Activated T-helper 1 cell treated with anti-CD3 and anti-CD28 coated beads, Interleukin-12 subunit alpha, Interleukin-12 subunit beta, Interleukin-2, Interleukin-4 antibody, amounts not matched to agents 30 ng/mL and 10 ng/mL and 1 ng/mL, durations not matched to agents 14 hours and 24 hours and 36 hours (primary cell): ENCODE measurements at regions not wholly inside any gene's neighbourhood (a gene's known extent, or its start where the extent isn't known, plus 50 kb on each side); places are given as distances from the start of the nearest gene placed in this dataset.
"Not testable (repeated sequence)": the region's sequence is repeated elsewhere in the genome, so short reads cannot be mapped to it uniquely, and the experiment has no call there.

Experiments
- DNase-seq: peaks from one replicate; pipeline ENCODE4 v3.0.0; 2021; ENCODE audit warnings: low spot score
- H3K27ac Mint-ChIP-seq: one replicate; pipeline ENCODE4 v1.8.0; 2021; ENCODE audit warnings: mild to moderate bottlenecking, mixed read lengths
- H3K27me3 Mint-ChIP-seq: one replicate; pipeline ENCODE4 v1.8.0; 2022; ENCODE audit warnings: mild to moderate bottlenecking, moderate library complexity, mixed read lengths; ENCODE audit not compliant: insufficient read depth
- H3K36me3 Mint-ChIP-seq: one replicate; pipeline ENCODE4 v1.8.0; 2021; ENCODE audit warnings: low read depth, mixed read lengths
- H3K4me1 Mint-ChIP-seq: one replicate; pipeline ENCODE4 v1.8.0; 2021; ENCODE audit warnings: low read depth, mixed read lengths
- H3K4me3 Mint-ChIP-seq: one replicate; pipeline ENCODE4 v1.8.0; 2021; ENCODE audit warnings: mild to moderate bottlenecking, moderate library complexity, mixed read lengths
- H3K9me3 Mint-ChIP-seq: one replicate; pipeline ENCODE4 v1.8.0; 2021; ENCODE audit warnings: mixed read lengths
- intact Hi-C: fragments of 100-400 bp; cut with micrococcal nuclease; formaldehyde crosslinking; loops from one replicate; pipeline ENCODE4 v1.15.1; 2024

GRCh38 chrX:55813150-55813549 lies 95.6 kb downstream of the RRAGB start:
- Mint-ChIP-seq H3K27me3 (no peaks in the 10 kb centered on the region), H3K36me3 (no peaks in the 10 kb centered on the region), H3K9me3 (no peaks in the 10 kb centered on the region), H3K4me1 (no peaks in the 10 kb centered on the region), H3K4me3 (no peak overlapping the region), H3K27ac (no peak overlapping the region)
- no peak for DNase-seq
- intact Hi-C loops = no loop called here

GRCh38 chrX:55815546-55815945 lies 98.0 kb downstream of the RRAGB start:
- intact Hi-C loops = no loop called here
- Mint-ChIP-seq H3K27ac (no peak overlapping the region), H3K9me3 (no peaks in the 10 kb centered on the region), H3K4me1 (no peaks in the 10 kb centered on the region), H3K36me3 (no peaks in the 10 kb centered on the region), H3K27me3 (no peaks in the 10 kb centered on the region), H3K4me3 (no peak overlapping the region)
- no peak for DNase-seq

GRCh38 chrX:55816023-55816422 lies 98.5 kb downstream of the RRAGB start:
- no peaks in the 10 kb centered on the region for H3K9me3 Mint-ChIP-seq
- no peak overlapping the region for H3K4me3 Mint-ChIP-seq

GRCh38 chrX:55818673-55819375 lies 101.3 kb downstream of the RRAGB start:
- Mint-ChIP-seq H3K4me3 (no peak overlapping the region), H3K27me3 (no peaks in the 10 kb centered on the region), H3K27ac (no peak overlapping the region), H3K36me3 (no peaks in the 10 kb centered on the region), H3K4me1 (no peaks in the 10 kb centered on the region), H3K9me3 (peaks cover 5% of the 10 kb centered on the region)
- DNase-seq = no peak
- intact Hi-C loops = no loop called here

More at GRCh38 chrX:55816023-55816422, 98.5 kb downstream of the RRAGB start:
- H3K27me3 Mint-ChIP-seq = no peaks in the 10 kb centered on the region
- H3K4me1 Mint-ChIP-seq = no peaks in the 10 kb centered on the region
- intact Hi-C loops = no loop called here
- DNase-seq = no peak
- H3K36me3 Mint-ChIP-seq = no peaks in the 10 kb centered on the region
- no peak overlapping the region for H3K27ac Mint-ChIP-seq

GRCh38 chrX:55839485-55839884 lies 121.9 kb downstream of the RRAGB start:
- DNase-seq = no peak
- Mint-ChIP-seq H3K4me3 (no peak overlapping the region), H3K4me1 (no peaks in the 10 kb centered on the region), H3K36me3 (no peaks in the 10 kb centered on the region), H3K9me3 (peaks cover 3% of the 10 kb centered on the region), H3K27me3 (no peaks in the 10 kb centered on the region), H3K27ac (no peak overlapping the region)
- intact Hi-C loops = no loop called here

GRCh38 chrX:55841962-55842752 lies 124.6 kb downstream of the RRAGB start:
- Mint-ChIP-seq H3K4me1 (no peaks in the 10 kb centered on the region), H3K27ac (no peak overlapping the region), H3K27me3 (no peaks in the 10 kb centered on the region), H3K36me3 (no peaks in the 10 kb centered on the region), H3K9me3 (peaks cover 3% of the 10 kb centered on the region), H3K4me3 (no peak overlapping the region)
- no peak for DNase-seq
- intact Hi-C loops = no loop called here

GRCh38 chrX:55866779-55867178 lies 149.2 kb downstream of the RRAGB start:
- H3K9me3 Mint-ChIP-seq, intact Hi-C loops, H3K4me3 Mint-ChIP-seq, H3K36me3 Mint-ChIP-seq, DNase-seq, H3K4me1 Mint-ChIP-seq, H3K27ac Mint-ChIP-seq, H3K27me3 Mint-ChIP-seq: not testable (repeated sequence)

- no peaks in the 10 kb centered on the region for H3K36me3 Mint-ChIP-seq
- no peak overlapping the region for H3K27ac Mint-ChIP-seq
- no peaks in the 10 kb centered on the region for H3K9me3 Mint-ChIP-seq
- no peaks in the 10 kb centered on the region for H3K27me3 Mint-ChIP-seq
- no peak for DNase-seq
- no peak overlapping the region for H3K4me3 Mint-ChIP-seq
- intact Hi-C loops = no loop called here
- no peaks in the 10 kb centered on the region for H3K4me1 Mint-ChIP-seq
Measured at GRCh38 chrX:55867181-55867651, 149.7 kb downstream of the RRAGB start.

- intact Hi-C loops = no loop called here
- no peaks in the 10 kb centered on the region for H3K36me3 Mint-ChIP-seq
- DNase-seq = no peak
- no peak overlapping the region for H3K4me3 Mint-ChIP-seq
- H3K9me3 Mint-ChIP-seq = no peaks in the 10 kb centered on the region
- H3K4me1 Mint-ChIP-seq = no peaks in the 10 kb centered on the region
- no peak overlapping the region for H3K27ac Mint-ChIP-seq
- H3K27me3 Mint-ChIP-seq = no peaks in the 10 kb centered on the region
Measured at GRCh38 chrX:55867708-55868107, 150.2 kb downstream of the RRAGB start.

- H3K9me3 Mint-ChIP-seq = no peaks in the 10 kb centered on the region
- no peak overlapping the region for H3K27ac Mint-ChIP-seq
- no peak overlapping the region for H3K4me3 Mint-ChIP-seq
- H3K27me3 Mint-ChIP-seq = no peaks in the 10 kb centered on the region
- no peaks in the 10 kb centered on the region for H3K36me3 Mint-ChIP-seq
- intact Hi-C loops = no loop called here
- H3K4me1 Mint-ChIP-seq = no peaks in the 10 kb centered on the region
- no peak for DNase-seq
Measured at GRCh38 chrX:55874807-55875206, 157.3 kb downstream of the RRAGB start.

- intact Hi-C loops, H3K4me3 Mint-ChIP-seq, H3K27ac Mint-ChIP-seq, H3K4me1 Mint-ChIP-seq, H3K36me3 Mint-ChIP-seq, H3K9me3 Mint-ChIP-seq, DNase-seq, H3K27me3 Mint-ChIP-seq: not testable (repeated sequence)
Measured at GRCh38 chrX:55883541-55883940, 166.0 kb downstream of the RRAGB start.

GRCh38 chrX:55907968-55908607 lies 190.5 kb downstream of the RRAGB start:
- Mint-ChIP-seq H3K9me3 (no peaks in the 10 kb centered on the region), H3K4me3 (peak overlapping the region; percentile 85), H3K27ac (peak overlapping the region; percentile 92), H3K36me3 (peaks cover 4% of the 10 kb centered on the region), H3K4me1 (peaks cover 31% of the 10 kb centered on the region), H3K27me3 (no peaks in the 10 kb centered on the region)
- intact Hi-C loops = loop anchor here (1.0 to 5.0 kb wide), 5 partner anchors 191 to 906 kb away; partner anchors contain the start of genes APEX2, KLF8 and RRAGB
- DNase-seq = peak; percentile 33
